ENCODE measurements at regions not wholly inside any gene's neighbourhood (a gene's known extent, or its start where the extent isn't known, plus 50 kb on each side); places are given as distances from the start of the nearest gene placed in this dataset.

DNA sequence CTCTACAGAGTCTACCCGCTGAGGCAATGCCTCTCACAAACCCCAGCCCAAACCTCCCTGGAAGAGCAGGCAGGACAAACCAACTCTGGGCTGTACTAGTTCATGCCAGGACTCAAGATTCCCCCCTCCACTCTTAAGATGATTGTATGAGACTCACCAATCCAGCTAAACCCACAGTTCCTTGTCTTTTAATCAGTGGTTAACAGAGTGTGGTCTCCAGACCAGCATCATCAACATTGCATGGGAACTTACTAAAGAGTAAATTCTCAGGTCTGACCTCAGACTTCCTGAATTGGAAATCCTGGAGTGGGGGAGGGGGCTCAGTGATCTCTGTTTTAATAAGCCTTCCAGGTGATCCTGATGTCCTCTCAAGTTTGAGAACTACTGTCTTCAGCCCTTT, 240.9 kb downstream of the GAS1 start:
- TF ChIP-seq FOXA1 (IDR thresholded peaks at IDR 0.05) (no peak), FOXA1 (CRISPR knock-in tag; IDR thresholded peaks at IDR 0.05) (no peak), CTCF (CRISPR knock-in tag; IDR thresholded peaks at IDR 0.05) (no peak), EZH2 (conservative IDR thresholded peaks at IDR 0.05; ENCODE audit: low read depth, low read length) (no peak), ZFP36 (IDR thresholded peaks at IDR 0.05; ENCODE audit: borderline replicate concordance, low read depth, low read length, partially characterized antibody) (no peak), JUND (CRISPR knock-in tag; IDR thresholded peaks at IDR 0.05) (no peak), ZNF484 (CRISPR knock-in tag; IDR thresholded peaks at IDR 0.05; ENCODE audit: borderline replicate concordance, low read depth) (no peak), TAF1 (CRISPR knock-in tag; IDR thresholded peaks at IDR 0.05) (no peak)

All from HepG2 (cell line).